ENCODE measurements at regions not wholly inside any gene's neighbourhood (a gene's known extent, or its start where the extent isn't known, plus 50 kb on each side); places are given as distances from the start of the nearest gene placed in this dataset.

- no peak for DNase-seq (ENCODE audit: low read depth, low spot score)
Observed at GRCh38 chr3:31140470-31140869, 246.0 kb upstream of the GADL1 start.

DNA sequence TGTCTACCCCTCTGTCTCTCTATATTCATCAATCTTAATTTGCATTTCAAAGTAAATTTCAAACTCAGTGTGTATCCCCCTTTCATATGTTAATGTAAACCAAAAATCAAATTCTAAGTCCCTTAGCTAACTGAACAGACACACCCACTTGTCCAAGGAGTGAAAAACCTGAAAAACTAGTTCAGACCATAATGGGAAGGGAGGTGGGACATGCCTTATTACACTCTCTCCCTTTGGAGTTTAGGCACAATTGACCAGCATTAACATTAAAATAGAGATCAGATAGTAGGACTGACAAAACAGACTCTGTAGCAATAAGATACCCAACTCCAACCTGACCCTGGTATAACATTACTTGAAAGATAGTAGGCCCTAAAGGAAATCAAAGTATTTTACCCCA lies 247.7 kb upstream of the GADL1 start:
- no peak for DNase-seq (ENCODE audit: low read depth, low spot score)

- DNase-seq (ENCODE audit: low read depth, low spot score): no peak
Observed at GRCh38 chr3:31142543-31142942, 248.1 kb upstream of the GADL1 start.

DNA sequence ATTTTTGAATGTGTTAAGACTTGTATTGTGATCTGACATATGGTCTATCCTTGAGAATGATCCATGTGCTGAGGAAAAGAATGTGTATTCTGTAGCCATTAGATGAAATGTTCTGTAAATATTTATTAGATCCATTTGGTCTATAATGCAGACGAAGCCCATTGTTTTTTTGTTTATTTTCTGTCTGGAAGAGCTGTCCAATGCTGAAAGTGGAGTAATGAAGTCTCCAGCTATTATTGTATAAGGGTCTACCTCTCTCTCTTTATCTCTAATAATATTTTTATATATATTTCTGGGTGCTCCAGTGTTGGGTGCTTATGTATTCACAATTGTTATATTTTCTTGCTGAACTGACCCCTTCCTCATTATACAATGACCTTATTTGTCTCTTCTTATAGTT lies 250.6 kb upstream of the GADL1 start:
- no peak for DNase-seq (ENCODE audit: low read depth, low spot score)

- no peak for DNase-seq (ENCODE audit: low read depth, low spot score)
Observed at GRCh38 chr3:31147550-31147949, 253.1 kb upstream of the GADL1 start.

DNA sequence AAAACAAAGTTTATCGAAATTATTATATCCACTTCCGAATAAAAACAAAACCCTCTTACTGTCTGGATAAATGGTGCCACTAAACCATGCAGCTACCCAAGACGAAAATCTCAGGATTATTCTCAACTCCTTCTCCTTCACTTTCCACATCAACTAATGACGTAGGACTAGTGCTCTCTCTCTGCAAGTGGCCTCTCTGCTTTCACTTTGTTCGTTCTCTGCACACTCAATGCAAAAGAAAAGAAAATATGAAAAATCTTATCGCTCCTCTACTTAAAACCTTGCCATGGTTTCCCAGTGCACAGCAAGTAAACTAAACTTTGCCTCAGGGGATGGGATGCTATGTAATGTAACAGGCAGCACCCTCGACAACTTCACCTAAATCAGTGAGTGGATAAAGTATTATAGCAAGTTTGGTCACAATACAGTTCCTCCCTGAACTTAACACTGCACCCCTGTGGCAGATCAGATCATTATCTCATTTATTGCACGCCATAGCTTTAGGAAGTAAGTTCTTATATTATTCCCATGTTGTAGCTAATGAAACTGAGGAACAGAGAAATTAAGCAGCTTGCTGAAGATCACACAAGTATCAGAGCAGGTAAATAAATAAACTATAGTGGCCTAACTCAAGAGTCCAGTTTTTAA lies 262.7 kb upstream of the GADL1 start:
- DNase-seq (ENCODE audit: low read depth, low spot score): no peak

GRCh38 chr3:31157893-31158620 lies 263.6 kb upstream of the GADL1 start:
- no peak for DNase-seq (ENCODE audit: low read depth, low spot score)

GRCh38 chr3:31159331-31160039 lies 265.0 kb upstream of the GADL1 start:
- DNase-seq (ENCODE audit: low read depth, low spot score): no peak

DNA sequence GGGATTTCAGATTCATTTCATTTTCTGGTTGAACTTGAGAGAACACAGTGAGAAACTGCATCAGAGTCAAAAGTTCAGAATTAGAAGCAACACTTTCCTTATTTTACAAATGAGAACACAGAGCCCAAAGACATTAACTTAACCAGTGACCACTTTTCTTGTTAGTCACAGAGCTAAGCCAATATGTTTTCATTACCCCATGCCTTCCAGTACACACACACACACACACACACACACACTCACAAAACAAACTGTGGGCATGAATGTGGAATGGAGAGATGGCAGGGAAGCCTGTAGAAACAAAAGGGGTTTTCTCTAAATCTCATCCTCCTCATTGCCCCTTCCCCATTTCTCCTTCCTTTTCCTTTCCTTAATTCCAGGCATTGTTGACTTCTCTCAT lies 267.4 kb upstream of the GADL1 start:
- DNase-seq (ENCODE audit: low read depth, low spot score): no peak

DNA sequence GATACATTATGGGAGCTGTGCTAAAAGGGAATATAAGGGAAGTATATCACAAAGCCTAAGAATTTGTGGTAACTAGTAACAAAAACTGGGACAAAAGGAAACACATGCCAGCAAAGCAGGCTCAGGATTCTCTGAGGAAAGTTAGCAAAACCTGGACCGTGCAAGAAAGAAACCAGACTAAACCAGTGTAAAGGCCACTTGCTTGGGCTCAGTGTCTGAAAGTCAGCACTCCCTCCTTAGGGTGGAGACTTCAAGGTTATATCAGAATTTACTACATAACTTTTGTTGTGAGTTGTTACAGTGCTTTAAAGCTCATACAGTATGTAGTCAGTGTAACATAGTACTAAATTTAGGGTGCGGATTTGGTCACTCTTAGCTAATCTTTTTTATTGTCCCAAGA lies 269.9 kb upstream of the GADL1 start:
- no peak for DNase-seq (ENCODE audit: low read depth, low spot score)

- DNase-seq (ENCODE audit: low read depth, low spot score): no peak
Observed at GRCh38 chr3:31165399-31165860, 271.0 kb upstream of the GADL1 start.

GRCh38 chr3:31166249-31166885 lies 271.9 kb upstream of the GADL1 start:
- DNase-seq (ENCODE audit: low read depth, low spot score): no peak

DNA sequence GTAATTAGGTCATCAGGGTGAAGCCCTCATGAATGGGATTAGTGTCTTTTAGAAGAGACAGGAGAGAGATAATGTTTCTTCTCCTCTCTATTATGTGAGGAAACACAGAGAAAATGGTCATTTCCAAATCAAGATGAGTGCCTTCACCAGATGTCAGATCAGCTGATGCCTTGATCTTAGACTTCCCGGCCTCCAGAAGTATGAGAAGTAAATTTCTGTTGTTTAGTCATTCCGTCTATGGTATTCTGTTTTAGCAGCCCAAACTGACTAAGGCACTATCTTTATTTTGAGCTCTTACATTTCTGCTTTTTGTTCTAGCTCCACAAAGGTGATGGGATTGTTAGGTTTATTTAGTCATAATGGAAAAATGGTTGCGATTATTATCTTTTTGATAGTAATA lies 273.2 kb upstream of the GADL1 start:
- DNase-seq (ENCODE audit: low read depth, low spot score): no peak

- no peak for DNase-seq (ENCODE audit: low read depth, low spot score)
Observed at GRCh38 chr3:31170932-31171670, 276.6 kb upstream of the GADL1 start.

DNA sequence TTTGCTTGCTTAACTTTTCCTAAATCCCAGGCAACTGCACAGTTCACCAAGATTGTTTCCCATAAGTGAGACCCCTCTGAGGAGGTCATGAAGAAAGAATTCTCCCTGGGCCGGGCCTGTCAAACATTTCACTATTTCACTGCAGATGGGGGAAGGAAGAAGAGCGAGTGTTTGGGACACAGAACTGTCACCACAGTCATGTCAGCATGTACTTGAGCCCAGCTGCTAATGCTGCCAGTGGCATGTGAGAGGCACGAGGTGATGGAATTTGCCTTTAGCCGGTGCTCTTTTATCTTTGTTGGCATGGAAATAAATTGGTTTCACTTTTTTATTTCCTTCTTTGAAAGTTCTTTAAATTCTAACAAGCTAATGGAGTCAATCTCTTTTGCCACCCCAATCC lies 277.9 kb upstream of the GADL1 start:
- DNase-seq (ENCODE audit: low read depth, low spot score): no peak

DNA sequence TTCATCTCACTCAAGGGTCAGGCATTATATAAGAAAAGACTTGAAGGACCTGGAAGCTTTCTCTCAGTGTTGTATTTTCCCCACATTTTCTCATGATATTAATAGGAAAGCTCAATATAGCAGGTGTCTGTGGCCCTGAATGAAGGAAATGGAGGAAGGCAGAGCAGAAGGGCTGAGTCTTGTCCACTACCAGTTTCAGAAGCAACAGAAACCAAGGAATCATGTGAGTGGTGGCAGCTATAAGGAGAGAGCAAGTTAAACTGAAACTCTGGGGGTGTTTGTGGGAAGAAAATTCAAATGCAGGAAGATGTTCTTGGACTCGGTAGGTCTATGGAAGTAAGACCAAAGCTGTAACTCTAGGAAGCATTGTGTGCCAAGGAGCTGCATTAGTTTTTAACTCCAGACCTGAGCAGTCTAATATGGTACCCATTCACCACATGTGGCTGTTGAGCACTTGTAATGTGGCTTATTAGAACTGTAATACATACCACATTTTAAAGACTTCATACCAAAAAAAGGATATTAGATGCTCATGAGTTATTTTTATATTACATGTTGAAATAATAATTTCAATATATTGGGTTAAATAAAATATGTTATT lies 278.8 kb upstream of the GADL1 start:
- no peak for DNase-seq (ENCODE audit: low read depth, low spot score)

GRCh38 chr3:31174079-31174478 lies 279.6 kb upstream of the GADL1 start:
- DNase-seq (ENCODE audit: low read depth, low spot score): no peak

DNA sequence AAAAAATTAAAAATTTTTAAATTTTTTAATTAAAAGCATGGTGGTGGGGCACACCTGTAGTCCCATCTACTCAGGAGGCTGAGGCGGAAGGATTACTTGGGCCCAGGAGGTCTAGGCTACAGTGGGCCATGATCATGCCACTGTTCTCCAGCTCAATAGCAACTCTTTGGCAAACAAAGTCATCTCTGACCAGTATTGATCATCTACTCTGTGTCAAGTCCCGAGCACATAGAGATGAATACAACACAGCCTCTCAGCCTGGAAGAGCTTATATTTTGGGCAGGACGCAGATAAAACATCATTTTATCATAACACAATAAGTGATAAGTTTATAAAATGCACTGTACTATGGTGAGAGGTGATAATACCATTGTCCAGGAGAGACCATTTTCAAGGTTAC lies 281.6 kb upstream of the GADL1 start:
- DNase-seq (ENCODE audit: low read depth, low spot score): no peak

DNA sequence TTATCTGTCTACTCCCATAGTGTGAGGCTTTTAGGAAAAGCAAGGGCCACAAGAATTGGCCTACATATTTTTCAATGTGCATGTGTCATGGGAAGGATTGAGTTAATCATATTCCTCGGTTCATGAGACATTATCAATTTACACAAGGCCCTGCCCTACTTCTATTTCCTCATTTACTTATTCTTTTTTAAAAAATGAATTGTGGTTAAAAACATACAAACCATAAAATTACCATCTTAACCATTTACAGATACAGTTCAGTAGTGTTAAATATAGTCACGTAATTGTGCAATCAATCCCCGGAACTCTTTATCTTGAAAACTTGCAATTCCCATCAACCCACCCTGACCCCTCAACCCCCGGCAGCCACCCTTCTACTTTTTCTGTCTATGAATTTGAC lies 284.0 kb upstream of the GADL1 start:
- DNase-seq (ENCODE audit: low read depth, low spot score): no peak

DNA sequence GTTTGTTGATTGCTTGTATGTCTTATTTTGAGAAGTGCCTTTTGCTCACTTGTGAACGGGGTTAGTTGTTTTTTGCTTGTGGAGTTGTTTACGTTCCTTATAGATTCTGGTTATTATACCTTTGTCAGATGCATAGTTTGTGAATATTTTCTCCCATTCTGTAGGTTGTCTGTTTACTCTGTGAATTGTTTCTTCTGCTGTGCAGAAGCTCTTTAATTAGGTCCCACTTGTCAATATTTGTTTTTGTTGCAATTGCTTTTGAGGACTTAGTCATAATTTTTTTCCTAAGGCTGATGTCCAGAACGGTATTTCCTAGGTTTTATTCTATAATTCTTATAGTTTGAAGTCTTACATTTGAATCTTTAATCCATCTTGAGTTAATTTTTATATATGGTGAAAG lies 285.3 kb upstream of the GADL1 start:
- DNase-seq (ENCODE audit: low read depth, low spot score): no peak

DNA sequence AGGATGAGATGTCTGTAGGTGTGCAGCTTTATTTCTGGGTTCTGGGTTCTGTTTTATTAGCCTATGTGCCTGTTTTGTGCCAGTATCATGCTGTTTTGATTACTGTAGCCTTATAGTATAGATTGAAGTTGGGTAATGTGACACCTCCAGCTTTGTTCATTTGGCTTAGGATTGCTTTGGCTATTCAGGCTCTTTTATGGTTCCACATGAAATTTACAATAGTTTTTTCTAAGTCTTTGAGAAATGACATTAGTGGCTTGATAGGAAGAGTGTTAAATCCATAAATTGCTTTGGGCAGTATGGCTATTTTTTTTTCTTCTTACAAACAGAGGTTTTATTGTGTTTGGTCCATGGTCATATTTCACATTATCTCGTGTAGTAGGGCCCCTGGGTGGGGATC lies 285.8 kb upstream of the GADL1 start:
- no peak for DNase-seq (ENCODE audit: low read depth, low spot score)
